GM21825 (cell line): ENCODE measurements at regions not wholly inside any gene's neighbourhood (a gene's known extent, or its start where the extent isn't known, plus 50 kb on each side); places are given as distances from the start of the nearest gene placed in this dataset.

Experiments used
- ATAC-seq: cut with Tn5 transposase; IDR thresholded peaks from one replicate; pipeline ENCODE4 v1.9.1; 2021; ENCODE audit warnings: mild to moderate bottlenecking, moderate library complexity; ENCODE audit not compliant: unreplicated experiment

GRCh38 chr10:58016614-58017013 lies 251.1 kb downstream of the IPMK start:
- no peak for ATAC-seq

GRCh38 chr10:58014436-58014835 lies 253.3 kb downstream of the IPMK start:
- ATAC-seq = no peak

- no peak for ATAC-seq
These were observed 254.3 kb downstream of the IPMK start for GRCh38 chr10:58013406-58013805.

DNA sequence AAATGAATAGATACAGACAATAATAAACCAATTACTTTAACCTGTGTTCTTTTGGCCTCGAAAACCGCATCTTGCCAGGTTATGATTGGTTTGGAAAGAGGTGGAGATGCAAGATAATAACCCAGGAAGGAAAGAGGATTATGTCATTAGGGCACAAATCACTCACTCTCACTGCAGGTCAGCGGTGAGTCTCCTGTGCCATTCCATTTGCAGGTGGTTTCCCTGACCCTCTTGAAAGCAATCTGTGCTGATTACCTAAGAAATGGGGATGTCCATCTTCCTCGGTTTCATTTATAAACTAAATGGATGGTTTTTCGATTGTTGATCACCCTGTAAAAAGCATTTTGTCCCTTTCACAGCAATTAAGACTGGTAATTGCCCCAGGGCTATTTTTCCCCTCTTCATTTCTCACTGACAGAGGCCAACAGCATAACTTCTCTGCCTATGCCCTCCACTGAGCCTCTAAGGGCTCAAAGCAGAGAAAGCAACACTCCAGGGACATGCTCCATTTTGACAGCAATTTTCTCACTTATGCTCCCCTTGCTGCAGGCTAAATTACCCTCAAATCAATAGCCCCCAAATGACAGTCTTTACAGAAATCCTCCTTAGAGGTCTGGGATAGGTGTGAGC lies 257.5 kb downstream of the IPMK start:
- ATAC-seq = no peak

DNA sequence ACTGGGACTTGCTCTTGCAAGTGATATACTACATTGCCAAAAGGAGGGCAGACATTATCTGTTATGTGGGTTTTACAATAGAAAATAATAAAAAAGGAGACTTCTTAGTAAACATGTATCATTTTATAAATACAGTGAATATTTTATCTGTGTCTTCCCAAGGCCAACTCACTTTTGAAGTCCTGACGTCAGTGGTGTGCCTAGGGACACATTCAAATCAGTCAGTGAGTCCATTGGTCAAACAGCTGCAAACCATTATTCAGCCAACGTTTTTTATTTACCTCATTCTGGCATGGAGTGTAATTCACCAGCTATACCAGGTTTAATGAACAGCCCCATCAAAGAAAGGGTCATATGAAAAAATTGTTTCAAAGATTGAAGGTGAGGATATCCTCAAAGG lies 263.7 kb downstream of the IPMK start:
- ATAC-seq = no peak

- no peak for ATAC-seq
These were observed 266.5 kb downstream of the IPMK start for GRCh38 chr10:58001159-58001558.

- no peak for ATAC-seq
These were observed 271.2 kb downstream of the IPMK start for GRCh38 chr10:57996536-57996935.

- no peak for ATAC-seq
These were observed 274.4 kb downstream of the IPMK start for GRCh38 chr10:57993302-57993701.

- no peak for ATAC-seq
These were observed 275.2 kb downstream of the IPMK start for GRCh38 chr10:57992321-57993077.

- ATAC-seq = no peak
These were observed 278.7 kb downstream of the IPMK start for GRCh38 chr10:57988964-57989363.

- ATAC-seq = no peak
These were observed 280.5 kb downstream of the IPMK start for GRCh38 chr10:57987055-57987721.

DNA sequence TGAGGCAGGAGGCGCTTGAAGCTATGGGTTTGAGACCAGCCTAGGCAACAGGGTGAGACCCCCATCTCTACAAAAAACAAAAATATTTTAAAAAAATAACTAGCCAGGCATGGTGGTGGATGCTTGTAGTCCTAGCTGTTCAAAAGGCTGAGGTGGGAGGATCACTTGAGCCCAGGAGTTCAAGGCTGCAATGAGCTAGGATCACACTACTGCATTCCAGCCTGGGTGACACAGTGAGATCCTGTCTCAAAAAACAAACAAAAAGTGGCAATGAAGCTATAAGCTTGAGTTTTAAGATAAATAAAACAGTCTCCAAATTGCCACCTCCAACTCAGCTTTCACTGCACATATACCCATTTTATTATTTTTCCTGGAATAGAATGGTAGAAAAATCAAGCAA lies 281.3 kb downstream of the IPMK start:
- ATAC-seq = no peak

- ATAC-seq = no peak
These were observed 284.4 kb downstream of the IPMK start for GRCh38 chr10:57983281-57983791.

DNA sequence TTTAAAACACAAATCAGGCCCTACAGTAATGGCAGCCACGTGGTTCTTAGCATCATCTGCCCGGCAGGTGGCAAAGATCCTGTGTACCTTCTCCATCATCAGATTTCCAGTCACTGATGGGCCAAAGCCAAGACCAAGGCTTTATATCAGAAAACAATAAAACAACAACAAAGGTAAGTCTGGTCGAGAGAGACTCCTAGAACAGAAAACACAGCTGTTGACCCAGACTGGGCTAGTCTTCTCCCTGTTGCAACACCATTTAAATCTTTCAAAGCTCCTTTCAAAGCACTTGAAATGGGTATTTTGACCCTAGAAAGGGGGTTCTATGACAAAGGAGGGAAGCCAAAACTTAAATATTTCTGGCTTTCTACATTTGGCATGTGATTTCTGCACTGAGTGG lies 285.6 kb downstream of the IPMK start:
- ATAC-seq = no peak

DNA sequence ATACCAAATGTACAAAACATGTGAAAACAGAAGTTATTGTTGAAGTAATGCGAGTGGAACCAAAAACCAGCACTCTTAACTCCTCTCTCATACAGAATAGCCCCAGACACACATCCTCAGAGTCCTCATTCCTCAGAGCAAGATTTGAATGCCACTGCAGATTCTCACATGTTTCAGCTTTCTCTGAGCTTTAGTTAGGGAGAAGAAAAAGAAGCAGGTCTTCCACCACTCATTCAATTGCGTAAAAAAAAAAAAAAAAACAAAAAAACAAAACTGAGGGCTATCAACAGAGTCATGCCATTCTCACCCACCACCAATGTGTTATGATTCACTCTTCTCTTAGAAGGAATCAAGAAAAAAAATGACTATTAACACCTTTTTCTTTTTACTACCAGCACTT lies 287.7 kb downstream of the IPMK start:
- no peak for ATAC-seq

DNA sequence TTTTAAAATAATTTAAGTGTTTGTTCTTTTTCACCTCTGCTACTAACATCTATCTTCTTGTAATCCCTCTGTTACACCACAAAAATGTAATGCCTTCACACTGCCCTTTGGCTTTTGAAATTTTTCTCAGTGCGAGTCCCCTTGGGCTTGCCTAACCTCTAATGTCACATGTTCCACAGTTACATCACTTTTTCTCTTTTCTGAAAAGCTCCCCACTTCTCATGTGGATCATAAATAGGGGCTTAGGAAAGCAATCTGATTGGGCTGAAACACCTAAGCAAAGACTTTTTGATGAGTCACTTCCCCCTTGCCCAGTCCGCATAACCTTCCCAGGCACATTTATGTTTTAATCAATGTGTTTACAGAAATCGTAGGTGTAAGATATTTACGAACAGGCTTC lies 288.2 kb downstream of the IPMK start:
- no peak for ATAC-seq

- ATAC-seq = no peak
These were observed 290.4 kb downstream of the IPMK start for GRCh38 chr10:57977262-57977661.

- ATAC-seq = no peak
These were observed 294.2 kb downstream of the IPMK start for GRCh38 chr10:57973451-57973850.

DNA sequence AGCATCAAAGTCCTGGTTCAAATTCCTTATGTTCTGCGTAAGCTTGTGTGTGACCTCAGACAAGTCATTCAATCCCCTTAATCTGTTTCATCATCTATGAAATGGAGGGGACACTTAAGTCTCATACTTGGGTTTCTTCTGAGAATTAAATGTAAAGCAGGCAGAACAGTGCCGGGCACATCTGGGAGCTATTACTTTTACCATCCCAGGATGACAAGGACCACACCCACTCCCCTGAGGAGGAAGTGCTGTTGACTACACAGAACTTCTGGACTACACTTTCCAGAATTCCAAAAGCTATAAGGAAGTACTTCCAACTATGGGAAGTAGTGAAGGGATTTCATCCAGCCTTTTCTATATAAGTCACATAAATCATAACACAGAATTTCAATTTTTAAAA lies 294.9 kb downstream of the IPMK start:
- no peak for ATAC-seq

- no peak for ATAC-seq
These were observed 299.2 kb downstream of the IPMK start for GRCh38 chr10:57968328-57969016.

DNA sequence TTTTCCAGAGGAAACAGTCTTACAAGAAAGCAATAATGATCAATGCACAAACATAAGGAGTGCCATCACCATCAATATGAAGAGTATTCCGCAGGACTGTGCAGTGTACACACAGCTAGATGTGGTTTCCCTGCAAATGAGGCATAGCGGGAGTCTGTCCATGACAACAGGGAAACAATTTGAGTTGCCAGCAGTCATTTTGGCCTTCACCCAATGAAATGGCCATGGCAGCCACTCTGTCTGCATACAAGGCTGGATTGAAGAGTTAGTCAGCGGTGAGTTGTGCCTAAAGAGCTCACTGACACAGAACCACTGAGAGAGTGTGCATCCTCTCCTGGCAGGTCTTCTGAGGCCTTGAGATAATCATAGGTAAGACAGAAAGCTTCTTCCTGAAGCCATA lies 303.3 kb downstream of the IPMK start:
- ATAC-seq = no peak
